HPDE6-E6E7 (cell line): ENCODE measurements at regions not wholly inside any gene's neighbourhood (a gene's known extent, or its start where the extent isn't known, plus 50 kb on each side); places are given as distances from the start of the nearest gene placed in this dataset.
A peak's percentile ranks its signal among the peaks of the same experiment; 100 is the strongest.

Experiments
- DNase-seq: peaks from one replicate; pipeline ENCODE4 v3.0.0; 2011; ENCODE audit warnings: missing footprints; ENCODE audit errors: extremely low spot score

DNA sequence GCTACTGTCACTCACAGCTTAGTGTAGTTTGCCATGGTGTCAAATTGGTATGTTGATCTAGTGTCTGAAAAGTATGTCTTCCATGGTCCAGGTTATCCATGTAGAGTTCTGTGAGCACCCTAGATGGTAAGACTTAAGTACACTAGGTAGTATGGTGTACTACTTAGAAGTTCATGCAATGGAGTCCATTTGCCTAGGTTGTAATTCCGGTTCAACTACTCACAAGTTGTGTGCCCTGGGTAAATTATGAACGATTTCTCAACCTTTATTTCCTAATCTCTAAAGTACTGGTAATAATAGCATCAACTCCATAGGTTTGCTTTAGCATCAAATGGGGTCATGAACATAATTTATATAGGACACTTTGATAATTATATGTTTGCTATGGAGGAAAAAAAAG lies 666.2 kb upstream of the CELF2 start:
- DNase-seq: no peak

DNA sequence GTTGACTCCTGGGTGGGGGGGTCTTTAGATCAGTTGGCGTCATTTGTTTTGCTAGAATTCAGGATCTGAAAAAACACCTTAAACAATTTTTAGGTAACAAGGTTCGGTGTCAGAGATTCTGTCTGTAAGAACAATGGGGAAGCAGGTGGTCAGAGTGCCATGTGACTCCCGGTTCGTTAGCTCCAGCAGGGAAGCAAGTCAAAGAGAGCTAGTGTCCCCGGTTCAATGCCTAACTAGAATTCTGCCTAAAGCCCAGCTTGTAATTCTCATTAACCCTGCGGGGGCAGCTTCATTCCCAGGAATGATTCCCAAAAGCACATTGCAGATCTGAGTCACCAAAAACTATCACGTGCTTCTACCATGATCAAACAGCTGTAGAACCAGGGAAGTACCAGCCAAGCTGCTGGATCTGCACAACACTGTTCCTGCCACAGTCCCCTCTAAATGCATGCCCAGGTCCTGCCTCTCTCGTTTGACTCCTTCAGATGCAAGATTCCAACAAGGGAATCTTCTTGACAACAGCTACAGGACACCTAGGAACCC lies 664.3 kb upstream of the CELF2 start:
- DNase-seq: no peak

DNA sequence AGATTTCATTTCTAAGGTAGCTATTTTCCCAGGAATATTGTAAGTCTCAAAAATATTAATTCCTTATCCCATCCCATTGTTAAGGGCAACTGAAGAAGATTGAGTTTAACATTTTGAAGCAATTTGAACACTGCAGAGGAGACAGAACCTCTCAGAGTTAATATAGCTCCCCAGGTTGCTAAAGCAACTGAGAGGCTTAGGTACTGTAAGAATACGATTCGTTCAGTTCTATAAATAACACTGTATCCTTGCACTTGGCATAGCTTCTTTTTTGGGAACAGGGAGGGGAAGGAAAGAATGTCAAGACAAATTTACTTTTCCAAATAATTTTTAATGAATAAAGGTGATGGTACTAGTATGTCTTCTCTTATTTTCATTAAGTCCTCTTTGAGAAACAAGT lies 658.4 kb upstream of the CELF2 start:
- DNase-seq: no peak

DNA sequence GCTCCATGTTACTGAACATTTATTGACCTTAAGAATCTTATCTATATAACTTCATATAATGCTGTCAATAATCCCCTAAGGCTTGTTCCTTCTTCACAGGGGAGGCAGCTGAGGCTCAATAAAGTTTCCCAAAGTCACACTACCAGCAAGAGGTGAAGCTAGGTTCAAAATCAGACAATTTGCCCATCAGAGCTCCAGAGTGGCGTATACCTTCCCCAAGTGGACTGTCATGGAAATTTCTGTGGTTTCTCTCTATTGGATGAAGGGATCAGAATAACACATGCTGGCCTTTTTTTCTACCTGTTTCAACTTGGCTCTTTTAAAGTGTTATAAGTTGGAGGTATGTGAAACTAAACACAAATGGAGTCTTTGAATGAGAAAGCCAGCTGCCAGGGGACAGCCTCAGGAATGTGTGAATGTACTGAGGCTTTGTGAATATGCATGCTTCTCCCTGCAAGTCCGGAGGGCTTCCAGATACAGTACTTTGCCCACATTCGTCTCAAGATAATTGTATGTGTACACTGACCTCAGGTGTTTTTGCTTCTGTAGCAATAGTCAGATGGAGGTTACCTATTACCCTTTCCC lies 656.3 kb upstream of the CELF2 start:
- DNase-seq: no peak

DNA sequence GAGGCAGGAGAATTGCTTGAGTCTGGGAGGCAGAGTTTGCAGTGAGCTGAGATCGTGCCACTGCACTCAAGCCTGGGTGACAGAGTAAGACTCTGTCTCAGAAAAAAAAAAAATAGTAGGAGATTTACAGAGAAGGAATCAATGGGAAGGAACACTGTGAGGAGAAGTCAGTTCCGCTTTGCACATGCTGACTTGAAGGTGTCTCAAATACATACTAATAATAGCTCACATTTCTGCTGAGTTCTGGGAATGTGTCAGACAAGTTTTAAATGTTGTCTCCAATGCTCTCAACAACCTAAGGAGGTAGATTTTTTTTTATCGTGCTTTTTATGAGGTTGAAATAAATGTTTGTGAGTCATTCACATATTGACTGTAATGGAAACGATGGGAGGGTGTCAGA lies 654.9 kb upstream of the CELF2 start:
- no peak for DNase-seq

DNA sequence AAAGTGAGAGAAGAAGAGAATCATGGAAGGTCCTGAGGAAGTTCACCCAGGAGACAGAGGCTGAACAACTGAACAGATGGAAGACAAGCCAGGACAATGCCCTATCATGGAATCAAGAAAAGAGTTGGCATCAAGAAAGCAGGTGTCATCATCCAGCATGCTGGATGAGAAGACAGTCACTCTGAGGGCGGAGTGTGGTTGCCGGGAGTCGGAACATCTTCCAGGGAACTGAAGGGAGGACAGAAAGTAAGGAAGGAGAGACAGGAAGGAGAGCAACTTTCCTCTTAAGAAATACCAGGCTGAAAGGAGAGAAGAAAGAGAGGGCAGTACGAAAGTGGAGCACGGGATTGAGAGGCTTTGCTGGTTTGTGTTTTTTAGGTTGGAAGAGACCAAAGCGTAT lies 654.5 kb upstream of the CELF2 start:
- no peak for DNase-seq

DNA sequence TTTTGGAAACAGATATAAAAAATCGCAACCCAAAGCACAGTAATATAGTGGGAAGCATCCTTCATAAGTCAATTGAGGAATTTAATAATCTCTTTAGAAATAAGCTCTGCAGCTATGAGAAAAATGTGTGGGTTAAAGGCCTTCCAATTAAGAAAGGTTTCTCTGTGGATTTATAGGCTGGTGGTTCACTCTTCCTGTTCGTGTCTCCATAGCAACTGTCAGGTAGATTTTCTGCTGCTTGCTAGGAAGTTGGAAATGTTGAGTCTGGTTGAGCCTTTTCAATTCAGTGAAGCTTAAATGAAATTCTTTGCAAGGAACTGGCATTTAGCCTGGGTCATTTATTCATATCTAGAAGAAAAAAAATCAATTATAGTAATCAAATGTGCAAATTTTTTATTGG lies 652.8 kb upstream of the CELF2 start:
- no peak for DNase-seq

DNA sequence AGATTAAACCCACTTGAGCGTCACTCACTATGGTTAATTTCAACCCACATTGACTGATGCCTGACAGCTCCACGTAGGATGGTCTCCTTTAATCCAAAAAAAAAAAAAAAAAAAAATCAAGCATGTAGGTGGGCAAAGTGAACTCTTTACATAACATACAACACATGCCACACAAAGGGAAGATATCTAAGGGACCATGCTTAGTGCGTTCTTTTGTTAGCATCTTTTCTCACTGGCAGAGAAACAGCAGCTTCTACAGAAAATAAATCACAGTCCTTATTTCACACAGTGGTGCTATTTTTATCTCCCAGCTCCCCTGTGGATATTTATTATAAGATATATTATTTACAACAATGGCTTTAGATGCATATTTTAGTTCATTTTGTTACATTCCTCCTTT lies 652.0 kb upstream of the CELF2 start:
- no peak for DNase-seq

DNA sequence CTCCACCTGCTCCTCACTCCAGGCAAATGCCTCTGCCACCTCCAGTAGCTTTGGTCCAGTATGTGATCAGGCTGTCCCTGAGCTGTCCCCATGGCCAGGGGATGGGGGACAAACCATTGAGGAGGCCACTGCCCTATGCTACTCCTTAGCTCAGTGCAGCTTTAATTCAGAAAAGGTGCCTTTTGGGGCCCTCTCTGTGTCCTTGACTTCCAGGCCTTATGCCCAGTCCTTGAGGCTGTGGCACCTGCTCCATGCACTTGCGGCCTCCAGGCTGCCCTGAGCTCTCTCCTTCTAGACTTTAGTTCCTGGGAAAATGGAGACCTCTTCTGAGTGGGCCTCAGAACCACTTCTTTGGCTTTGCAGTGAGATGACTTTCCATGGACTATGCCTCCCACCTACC lies 650.8 kb upstream of the CELF2 start:
- no peak for DNase-seq

DNA sequence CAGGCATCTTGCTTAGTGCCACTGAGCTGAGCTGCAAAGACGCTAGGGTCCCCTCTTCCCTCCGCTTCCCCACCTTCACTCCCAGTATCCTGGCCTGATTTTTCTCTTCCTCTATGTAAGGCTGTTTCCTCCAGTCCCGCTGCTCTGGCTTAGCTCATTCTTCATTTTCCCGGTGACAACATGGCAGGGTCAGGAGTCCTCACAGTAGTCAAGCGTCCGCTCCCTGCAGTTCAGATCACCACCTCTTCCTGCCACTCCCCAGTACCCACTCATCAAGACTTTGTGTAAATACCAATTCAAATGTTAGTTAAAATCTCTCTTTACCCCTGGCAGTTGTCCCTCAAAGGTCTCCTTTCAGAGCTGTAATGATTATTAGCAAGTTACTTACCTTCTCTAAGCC lies 650.4 kb upstream of the CELF2 start:
- DNase-seq: no peak

DNA sequence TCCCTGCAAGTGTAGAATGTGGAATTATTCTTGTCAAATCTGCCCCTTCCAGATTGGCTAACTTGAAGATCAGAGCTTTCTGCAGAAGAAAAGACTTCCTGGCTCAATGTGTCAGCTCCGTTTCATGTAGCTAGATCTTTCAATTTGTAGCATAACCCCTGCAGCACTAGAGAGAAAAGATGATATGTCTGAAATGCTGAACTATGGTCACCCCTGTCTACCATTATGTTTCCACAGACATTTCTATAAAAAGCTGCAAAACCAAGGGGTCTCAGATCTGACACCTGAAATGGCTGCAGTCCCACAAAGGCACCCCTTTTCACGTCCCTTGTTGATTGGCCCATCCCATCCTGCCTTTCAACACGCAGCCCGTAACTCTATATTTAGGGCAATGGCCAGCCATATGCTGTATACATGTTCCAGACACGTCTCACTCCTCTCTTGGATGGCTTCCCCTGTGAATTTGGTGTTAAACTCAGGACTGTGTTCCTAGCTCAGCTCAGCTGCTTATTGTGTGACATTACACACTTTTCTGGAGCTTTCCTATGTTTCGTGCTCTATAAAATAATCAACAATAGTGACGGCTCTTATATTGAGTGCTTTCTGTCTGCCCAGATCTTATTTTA lies 648.6 kb upstream of the CELF2 start:
- no peak for DNase-seq

DNA sequence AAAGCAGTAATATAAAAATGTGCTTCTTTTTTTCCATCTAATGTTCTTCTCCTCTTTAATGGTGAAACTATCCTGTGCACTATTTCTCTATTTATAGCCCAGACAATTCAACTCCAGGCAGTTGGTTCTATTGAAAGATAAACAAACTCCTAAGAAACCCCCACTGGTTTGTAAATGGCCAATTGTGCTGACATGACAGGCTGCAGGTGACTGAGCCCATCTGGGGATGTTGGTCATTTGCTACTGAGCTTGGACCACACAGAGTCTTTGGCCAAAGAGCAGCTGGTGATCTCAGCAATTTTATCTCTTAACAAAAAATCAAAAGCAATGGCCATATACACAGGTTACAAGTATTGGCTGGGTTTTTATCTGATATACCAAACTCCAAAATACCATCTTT lies 631.8 kb upstream of the CELF2 start:
- DNase-seq: no peak

DNA sequence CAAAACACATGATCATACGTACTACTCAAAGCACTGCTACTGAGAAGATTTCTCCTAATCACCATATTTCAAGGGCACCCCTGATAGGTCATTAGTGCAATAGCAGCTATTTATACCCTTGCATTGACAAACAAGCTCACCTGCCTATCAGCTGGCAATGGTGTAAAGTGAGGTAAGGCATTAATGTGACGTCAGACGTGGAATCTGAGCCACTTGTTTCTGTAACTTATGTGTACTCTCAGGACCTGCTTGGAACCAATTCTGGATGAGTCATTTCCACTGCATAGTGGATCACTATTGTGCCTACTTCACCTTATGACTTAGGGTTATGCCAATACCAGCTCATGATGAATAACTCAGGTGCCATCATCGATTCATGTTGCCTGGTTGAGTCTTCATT lies 628.5 kb upstream of the CELF2 start:
- no peak for DNase-seq

DNA sequence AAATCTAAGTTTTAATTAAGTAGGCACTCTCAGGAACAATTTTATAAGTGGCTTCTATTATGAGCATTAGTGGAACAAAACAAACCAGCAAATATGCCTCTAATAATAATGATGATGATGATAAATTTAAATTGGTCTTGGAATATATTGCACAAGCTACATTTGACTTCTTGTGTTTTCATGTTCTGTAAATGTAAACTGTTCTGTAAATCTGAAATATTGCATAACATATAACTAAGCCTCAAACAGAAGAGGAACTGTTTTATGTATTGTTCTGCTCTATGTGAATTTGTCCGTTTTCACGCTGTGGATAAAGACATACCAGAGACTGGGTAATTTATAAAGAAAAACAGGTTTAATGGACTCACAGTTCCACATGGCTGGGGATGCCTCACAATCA lies 625.2 kb upstream of the CELF2 start:
- DNase-seq: no peak

DNA sequence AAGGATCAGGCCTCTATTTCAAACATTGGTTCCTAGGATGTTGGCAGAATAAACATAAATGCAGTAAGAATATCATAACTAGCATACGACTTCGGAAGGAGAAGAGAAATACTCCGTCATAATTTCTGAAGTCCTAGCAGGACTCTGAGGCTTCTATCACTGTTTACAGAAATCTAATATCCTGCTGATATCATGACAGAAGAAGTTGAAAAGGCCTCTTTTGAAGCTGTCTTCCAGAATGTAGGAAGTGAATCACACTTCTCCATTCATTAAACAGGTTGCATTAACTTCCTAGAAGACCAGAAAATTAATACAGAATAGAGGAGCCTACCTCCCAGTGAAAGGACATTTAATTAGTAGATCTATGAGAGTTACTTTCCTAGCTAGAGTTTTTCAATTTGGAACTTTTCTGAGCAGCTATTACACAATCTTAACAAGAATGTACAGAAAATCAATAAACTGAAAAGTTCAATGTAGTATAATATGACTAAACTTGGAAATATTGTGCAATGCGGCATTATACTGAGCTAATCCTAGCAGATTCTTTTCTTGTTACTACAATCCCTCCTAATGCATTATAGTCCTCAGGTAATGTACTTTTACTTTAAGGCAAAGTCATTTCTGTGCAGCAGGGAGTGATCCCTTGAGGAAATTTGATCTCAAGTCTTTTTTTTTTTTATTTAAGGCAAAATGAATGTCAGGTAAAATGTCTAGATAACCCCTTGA lies 622.6 kb upstream of the CELF2 start:
- peak; percentile 10 for DNase-seq

DNA sequence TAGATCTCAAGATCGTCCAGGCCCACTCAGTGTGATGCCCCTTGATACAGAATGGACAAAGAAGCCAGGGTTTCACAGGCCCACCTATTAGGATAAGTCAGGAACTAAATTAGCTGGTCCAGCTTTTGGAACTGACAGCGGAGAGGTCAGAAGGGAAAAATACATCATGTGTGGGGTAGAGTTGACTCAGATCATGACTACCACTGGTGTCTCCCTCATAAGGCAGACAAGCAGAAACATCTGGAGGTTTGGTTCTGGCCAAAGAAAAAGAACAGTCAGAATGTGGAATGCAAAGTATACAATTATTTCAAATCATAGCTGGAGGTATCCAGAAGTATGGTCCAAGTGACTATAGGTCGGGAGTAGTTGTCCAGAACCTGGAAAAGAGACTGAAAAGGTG lies 621.1 kb upstream of the CELF2 start:
- DNase-seq: no peak

DNA sequence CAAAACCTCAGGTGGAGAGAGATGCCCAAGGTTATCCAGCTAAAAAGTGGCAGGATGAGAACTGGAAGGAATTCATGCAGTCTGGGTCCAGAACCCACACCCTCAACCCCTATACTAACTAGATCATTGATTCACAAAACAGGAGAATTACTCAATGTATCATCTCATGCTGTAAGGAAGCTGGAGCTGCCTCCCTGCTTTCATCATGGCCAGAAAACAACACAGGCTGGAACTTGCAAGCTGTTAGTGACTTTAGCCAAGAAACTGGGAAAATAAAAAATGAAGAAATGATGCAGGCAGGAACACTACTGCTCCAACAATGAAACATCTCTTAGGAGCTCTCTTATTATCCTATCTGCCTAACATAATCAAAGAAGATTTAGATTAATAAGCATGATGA lies 619.8 kb upstream of the CELF2 start:
- no peak for DNase-seq

DNA sequence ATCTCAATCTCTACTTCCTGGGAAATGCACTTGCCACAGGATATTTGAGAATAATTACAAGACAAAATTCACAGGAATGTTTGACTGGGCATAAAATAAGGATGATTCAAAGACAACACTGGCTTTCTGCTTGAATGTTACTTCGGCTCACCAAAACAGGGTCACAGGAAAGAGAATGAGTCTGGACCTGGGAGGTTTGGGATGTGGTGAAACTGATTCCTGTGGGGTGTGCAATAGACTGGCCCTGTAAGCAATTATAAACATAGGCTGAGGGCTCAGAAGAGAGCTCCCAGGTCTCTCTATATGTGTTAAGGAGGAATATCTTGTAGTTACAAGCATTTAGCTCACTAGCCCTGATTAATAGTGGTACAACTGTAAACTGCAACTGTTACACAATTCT lies 613.9 kb upstream of the CELF2 start:
- DNase-seq: no peak

DNA sequence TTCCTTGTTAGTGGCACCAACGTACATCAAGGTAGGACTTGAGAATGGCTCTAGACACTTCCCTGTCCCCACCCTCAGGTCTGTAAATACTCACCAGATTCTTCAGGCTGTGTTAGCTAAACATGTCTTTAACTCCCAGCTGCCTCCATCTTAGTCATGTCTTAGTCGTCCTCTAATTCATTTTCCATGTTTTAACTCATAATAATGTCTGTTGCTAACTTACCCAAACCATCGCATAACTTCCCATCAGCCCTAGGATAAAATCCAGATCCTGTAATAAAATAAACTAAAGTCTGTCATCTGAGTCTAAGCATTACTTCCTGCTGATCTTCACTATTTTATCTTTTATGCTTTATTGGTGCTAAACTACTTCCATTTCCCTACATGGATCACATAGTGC lies 600.0 kb upstream of the CELF2 start:
- no peak for DNase-seq

DNA sequence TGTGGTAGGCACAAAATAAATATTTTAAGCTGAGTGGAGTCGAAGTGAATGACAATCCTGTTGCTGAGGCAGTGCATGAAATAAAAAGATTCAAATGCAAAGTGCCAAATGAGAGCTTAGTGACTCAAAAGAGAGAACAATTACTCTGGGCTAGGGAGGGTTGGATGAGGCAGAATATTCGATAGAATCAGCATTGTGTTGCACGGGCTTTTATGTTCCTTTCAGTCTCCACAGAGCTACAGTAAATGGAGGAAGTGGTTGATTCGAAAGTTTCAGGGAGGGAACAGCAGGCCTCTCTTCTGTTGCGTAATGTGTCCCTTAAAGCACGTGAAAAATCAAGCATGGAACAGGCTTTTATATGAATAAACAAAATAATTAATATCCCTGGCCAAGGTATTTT lies 599.3 kb upstream of the CELF2 start:
- DNase-seq: no peak

DNA sequence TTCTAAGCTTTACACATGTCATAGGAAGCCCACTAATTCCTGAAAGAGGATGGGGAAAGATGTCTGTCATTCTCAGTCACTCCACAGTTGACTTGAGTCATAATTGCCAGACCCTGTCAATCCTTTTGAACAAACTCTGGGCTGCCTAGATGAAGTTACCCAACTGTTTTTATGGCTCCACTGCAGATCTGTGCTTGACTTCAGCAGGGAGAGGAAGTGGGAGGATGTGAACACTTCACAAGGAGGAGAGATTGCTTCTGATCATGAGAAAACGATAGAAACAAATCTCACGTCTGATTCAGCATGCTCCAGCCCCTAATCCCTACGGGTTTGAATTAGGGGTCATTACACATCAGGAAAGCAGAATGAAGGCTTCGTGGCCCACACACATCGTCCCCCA lies 596.6 kb upstream of the CELF2 start:
- DNase-seq: no peak

DNA sequence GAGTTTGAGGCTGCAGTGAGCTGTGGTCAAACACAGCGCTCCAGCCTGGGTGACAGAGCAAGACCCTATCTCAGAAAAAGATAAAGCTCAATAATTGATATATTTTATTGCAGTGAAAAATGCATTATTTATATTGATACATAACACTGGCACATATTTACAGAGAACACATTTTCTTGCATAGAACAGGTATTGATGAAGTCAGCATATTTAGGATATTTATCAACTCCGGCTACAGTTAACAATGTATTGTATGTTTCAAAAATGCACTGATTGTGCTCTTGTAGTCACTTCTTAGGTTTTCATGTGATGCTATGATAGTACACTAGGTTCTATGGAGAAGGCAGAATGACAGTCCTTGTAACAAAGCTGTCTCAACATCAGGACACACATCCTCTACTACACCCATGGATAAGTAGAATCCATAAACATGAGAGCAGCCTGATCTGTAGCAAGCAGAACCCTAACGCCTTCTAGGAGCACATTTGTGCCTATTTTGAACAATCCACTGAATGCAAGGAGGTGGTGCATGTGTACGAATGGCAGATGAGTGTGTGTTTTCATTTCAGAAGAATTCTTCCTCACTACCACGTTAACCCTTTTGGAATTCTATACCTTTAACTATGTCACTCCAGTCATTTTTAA lies 586.1 kb upstream of the CELF2 start:
- DNase-seq: no peak
